ENCODE measurements at regions not wholly inside any gene's neighbourhood (a gene's known extent, or its start where the extent isn't known, plus 50 kb on each side); places are given as distances from the start of the nearest gene placed in this dataset.

DNA sequence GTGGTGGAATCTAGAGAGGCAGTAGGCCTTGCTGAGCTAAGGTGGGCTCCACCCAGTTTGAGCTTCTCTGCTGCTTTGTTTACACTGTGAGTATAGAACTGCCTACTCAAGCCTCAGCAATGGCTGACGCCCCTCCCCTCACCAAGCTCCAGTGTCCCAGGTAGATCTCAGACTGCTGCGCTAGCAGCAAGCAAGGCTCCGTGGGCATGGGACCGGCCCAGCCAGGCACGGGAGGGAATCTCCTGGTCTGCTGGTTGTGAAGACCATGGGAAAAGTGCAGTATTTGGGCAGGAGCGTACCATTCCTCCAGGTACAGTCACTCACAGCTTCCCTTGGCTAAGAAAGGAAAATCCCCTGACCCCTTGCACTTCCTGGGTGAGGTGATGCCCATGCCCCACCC is 407.1 kb downstream of the ZPLD1 start:
- TF ChIP-seq, protein P1, sequence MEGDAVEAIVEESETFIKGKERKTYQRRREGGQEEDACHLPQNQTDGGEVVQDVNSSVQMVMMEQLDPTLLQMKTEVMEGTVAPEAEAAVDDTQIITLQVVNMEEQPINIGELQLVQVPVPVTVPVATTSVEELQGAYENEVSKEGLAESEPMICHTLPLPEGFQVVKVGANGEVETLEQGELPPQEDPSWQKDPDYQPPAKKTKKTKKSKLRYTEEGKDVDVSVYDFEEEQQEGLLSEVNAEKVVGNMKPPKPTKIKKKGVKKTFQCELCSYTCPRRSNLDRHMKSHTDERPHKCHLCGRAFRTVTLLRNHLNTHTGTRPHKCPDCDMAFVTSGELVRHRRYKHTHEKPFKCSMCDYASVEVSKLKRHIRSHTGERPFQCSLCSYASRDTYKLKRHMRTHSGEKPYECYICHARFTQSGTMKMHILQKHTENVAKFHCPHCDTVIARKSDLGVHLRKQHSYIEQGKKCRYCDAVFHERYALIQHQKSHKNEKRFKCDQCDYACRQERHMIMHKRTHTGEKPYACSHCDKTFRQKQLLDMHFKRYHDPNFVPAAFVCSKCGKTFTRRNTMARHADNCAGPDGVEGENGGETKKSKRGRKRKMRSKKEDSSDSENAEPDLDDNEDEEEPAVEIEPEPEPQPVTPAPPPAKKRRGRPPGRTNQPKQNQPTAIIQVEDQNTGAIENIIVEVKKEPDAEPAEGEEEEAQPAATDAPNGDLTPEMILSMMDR (IDR thresholded peaks at IDR 0.05), result no peak
- no peak for TF ChIP-seq POLR2A (IDR thresholded peaks at IDR 0.05)
